ENCODE measurements at regions not wholly inside any gene's neighbourhood (a gene's known extent, or its start where the extent isn't known, plus 50 kb on each side); places are given as distances from the start of the nearest gene placed in this dataset.
"Not testable (repeated sequence)": the region's sequence is repeated elsewhere in the genome, so short reads cannot be mapped to it uniquely, and the experiment has no call there.

GRCh38 chr9:7456793-7457530, 342.6 kb downstream of the DMAC1 start:
- no peak for DNase-seq

- DNase-seq, result no peak
These were observed 343.2 kb downstream of the DMAC1 start for GRCh38 chr9:7456377-7456776.

DNA sequence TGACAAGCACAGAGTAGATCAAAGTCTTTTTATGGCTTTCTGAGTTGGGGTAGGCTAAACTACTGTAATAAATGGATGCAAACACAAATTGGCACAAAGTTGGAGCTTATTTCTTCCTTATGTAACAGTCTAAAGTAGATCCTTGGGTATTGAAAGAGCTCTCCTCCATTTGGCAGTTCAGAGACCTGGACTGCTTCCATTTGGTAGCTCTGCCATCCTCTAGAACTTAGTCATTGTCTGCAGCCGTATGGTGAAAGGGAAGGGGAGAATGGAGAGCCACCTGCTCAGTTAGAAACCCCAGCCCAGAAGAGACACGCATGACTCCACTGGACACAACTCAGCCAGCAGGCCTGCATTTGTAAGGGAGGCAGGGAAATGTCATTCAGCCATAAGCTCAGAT, 345.0 kb downstream of the DMAC1 start:
- no peak for DNase-seq

GRCh38 chr9:7452378-7452777, 347.2 kb downstream of the DMAC1 start:
- no peak for DNase-seq

DNA sequence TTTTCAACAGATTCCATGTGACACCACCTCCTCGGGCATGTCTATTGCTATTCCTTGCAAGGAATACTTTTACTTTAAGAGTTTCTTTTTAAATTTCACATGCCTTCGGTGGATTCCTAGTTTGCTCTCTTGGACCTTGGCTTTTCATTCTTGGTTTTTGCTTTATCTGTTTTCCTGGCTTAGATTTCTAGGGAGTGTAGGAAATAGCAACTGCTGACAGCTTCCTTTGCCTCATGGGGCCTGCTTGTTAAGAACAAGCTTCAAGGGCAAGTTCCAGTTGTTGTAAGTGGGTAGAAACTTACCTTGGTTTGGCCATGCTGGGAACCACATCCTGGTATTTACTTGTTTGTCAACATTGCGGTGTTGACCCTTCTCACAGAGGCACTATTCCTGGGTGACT, 348.5 kb downstream of the DMAC1 start:
- DNase-seq, result no peak

DNA sequence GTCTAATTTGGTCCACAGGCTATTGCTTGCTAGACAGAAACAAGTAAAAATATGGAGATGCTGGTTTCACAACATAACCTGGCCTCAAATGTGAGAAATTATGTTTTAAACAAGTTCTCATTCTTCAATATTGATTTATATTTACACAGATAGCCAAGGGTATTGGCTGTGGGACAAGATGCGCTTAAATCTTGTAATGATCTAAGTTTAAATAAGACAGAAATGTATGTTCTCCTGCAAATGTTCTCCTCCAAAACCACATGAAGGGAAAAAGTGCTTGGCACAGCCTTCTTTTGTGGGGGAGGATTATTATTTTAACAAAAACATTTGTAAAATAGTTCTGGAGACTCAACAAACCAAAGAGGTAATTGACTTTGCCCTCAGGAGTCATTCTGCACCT, 356.0 kb downstream of the DMAC1 start:
- no peak for DNase-seq

DNA sequence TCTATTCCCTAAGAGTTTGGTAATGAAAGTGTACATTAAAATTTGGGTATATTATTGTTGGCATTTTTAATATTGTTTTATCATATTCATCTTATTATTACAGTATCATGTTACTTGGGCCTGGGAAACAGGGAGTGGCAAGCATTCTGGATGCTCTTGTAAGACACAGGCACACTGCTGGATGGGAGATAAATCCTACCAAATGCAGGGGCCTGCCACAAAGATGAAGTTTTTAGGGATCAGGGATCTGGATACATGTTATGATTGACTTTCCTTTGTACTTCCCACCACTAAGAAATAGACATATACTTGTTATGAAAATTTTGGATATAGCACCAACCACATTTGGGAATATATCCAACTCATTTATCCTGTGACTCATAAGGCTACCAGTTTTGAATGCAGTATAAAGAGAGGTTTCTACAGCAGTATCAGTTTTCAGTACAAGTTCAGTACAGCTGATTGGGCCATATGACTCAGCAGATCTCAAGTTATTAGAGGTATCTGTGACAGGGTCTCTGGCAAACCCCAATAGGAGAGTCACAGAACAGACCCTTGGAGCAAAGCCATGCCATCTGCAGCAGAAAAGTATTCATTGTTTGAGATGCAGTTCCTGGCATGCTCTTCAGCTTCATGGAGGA, 360.1 kb downstream of the DMAC1 start:
- DNase-seq, result no peak

DNA sequence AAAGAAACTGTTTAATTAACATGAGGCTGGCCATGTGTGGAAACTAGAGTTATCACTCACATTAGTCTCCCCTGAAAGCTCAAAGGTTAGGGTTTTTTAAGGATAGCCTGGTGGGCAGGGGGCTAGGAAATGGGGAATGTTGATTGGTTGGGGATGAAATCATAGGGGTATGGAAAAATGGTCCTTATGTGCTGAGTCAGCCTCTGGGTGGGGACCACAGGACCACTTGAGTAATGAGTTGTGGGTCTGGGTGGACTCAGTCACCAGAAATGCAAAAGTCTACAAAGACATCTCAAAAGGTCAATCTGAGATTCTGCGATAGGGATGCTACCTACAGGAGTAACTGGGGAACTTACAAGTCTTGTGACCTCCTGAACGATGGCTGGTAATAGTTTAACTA, 362.8 kb downstream of the DMAC1 start:
- DNase-seq, result no peak

- DNase-seq, result no peak
These were observed 365.9 kb downstream of the DMAC1 start for GRCh38 chr9:7433508-7434292.

DNA sequence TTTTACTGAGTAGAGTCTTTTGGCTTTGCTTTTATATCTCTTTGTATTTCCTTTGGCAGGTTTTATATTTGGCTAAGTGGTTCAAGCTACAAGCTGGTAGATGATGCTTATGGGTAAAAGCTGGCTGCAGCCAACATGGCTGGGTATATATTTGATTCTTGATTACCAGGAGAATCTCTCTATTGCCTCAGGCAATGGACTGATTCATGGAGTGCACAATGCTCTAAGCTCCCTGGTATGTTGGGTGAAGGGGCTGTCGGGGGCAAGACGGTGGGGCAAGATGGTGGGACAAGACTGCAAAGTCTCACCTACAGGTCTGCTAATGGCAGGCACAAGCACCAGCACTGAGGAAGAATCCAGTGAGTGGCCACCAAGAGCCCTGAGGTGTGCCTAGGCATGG, 366.6 kb downstream of the DMAC1 start:
- no peak for DNase-seq

- not testable (repeated sequence) for DNase-seq
These were observed 382.2 kb downstream of the DMAC1 start for GRCh38 chr9:7417397-7417796.

DNA sequence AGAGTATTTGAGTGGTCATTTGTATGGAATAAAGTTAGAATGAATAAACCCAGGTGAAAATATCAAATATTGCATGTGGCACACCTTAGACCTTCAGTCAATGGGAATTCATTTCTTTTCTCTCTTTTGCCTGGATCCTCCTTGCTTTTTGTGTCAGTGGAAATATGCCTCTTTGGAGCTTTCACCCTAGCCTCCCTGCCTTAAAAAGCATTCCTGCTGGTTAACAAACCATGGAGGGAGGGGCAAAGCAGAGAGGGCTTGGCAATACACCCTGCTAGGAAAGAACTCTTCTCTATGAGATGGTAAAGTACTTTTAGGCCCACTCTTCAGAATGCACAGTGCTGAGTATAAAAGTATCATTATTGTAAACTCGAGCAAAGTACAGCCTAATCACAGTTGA, 383.7 kb downstream of the DMAC1 start:
- DNase-seq, result no peak

GRCh38 chr9:7408845-7409244, 390.7 kb downstream of the DMAC1 start:
- DNase-seq, result no peak

- no peak for DNase-seq
These were observed 392.3 kb downstream of the DMAC1 start for GRCh38 chr9:7407246-7407645.

DNA sequence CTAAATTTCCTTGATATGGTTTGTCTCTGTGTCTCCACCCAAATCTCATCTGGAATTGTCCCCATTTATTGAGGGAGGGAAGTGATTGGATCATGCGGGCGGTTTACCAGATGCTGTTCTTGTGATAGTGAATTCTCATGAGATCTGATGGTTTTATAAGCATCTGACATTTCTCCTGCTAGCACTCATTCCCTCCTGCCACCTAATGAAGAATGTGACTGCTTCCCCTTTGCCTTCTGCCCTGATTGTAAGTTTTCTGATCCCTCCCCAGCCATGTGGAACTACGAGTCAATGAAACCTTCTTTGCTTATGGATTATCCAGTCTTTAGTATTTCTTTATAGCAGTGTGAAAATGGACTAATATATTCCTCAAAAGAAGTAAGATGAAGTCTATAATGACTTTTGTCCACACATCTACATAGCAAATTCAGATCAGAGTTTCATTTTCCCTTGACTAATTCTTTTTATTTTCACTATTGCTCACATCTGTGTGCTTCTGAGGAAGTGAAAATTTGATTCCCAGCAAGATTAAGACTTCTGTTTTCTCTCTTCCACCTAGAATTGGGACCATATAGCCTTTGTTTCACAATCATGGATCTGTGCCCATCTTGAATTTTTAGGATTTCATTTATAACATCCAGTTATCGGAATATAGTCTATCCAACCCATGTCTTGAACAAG, 393.5 kb downstream of the DMAC1 start:
- no peak for DNase-seq

GRCh38 chr9:7403839-7404487, 395.6 kb downstream of the DMAC1 start:
- no peak for DNase-seq

DNA sequence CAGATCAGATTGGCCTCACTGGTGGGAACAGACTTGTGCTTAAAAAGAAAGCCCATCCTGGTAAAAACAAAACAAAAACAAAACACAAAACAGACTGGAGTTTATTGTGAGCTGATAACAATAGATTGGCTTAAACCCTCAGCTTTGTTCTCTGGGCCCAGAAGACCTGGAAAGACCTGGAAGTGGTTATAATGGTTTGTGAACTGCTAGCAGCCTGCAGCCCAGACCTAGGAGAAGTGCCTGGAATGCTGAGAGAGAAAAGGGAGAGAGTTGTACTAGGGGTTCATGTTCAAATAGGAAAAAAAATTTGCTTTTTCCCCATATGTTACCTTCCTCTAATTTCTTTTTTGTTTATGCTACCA, 396.6 kb downstream of the DMAC1 start:
- DNase-seq, result no peak

DNA sequence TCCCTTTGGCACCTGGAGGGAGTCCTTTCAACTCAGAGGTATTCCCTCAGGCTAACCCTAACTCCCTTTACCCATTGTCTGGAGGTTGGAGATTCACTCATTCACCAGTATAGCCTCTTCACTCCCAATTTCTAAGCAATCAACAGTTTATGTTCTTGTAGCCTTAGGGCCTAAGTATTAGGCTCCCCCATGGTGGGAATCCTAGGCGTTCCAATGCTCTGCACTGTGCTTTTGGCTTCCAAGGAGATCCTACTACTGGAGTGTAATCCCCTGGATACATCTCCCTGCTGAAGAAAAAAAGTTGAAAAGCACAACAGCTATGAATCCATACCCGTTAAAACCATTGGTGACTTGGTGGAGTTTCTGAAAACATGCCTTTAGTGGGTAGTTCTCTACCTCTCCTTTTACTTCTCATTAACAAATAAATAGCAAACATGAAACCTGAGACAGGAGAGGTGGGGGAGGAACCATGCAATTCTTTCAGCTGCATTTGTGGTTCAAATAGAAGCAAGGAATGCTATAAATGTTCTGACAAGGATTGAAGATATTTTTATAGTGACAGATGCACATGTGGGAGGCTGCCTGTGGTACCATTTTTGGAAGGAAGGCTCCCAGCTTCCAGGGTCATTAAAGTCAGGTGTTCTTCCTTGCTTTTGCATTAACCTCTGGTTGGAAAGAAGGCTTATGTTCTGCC, 397.1 kb downstream of the DMAC1 start:
- DNase-seq, result no peak

DNA sequence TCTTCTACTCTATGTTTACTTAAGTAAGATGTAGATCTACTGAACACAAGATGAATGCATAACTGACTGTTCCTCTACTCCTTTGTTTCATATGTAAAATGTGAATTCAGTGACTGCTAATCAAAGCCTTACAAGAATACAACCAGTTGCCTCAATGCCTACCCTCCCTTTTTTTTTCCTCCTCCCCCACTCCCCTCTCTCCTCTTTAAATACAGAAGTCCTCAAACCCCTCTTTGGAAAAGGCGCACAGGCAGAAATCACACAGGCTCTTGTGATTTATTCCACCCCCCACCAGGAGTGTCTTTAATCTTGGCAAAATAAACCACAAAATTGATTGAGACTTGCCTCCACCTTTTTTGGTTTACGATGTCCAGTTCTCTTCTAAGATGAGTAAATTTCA, 398.5 kb downstream of the DMAC1 start:
- no peak for DNase-seq

DNA sequence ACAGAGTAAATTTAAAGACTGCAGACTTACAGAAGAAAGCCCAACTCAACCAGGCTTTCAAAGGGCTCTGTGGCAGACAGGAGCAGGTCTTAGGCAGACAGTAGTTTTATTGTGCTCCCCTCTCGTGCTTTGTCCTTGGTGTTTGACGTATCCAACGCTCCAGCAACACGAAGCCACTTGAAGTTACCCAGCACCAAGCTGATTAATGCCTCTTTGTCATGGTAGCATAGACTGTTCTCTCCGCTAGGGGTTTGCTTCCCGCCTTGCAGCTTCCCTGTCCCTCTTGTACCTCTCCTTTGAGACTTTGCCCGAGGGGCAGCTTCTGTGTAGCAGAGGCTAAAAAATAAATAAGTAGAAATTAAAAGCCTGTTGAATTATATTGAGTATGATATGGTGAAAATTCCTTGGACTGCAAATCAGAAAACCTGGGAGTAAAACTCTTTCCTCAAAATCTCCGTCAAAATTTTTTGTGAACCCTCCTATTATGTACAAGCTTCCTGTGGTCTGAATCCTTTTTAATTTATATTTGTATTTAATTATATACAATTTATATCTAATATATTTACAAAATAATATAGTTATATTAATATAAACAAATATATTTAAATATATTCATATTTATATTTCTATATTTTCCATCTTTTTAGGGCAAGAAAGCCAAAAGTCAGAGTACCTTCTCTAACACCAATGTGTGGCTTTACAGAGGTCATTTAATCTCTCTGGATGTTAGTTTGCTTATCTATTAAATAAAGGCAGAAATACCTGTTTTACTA, 405.4 kb downstream of the DMAC1 start:
- no peak for DNase-seq

GRCh38 chr9:7392148-7392547, 407.4 kb downstream of the DMAC1 start:
- DNase-seq, result no peak

GRCh38 chr9:7388755-7389154, 410.8 kb downstream of the DMAC1 start:
- no peak for DNase-seq

Measured in hematopoietic multipotent progenitor cell treated with erythropoietin and hydrocortisone succinate and interleukin-3 and kit ligand, for 8 days (in vitro differentiated cells).